Gastrocnemius medialis (tissue), 4 donors: ENCODE measurements at regions not wholly inside any gene's neighbourhood (a gene's known extent, or its start where the extent isn't known, plus 50 kb on each side); places are given as distances from the start of the nearest gene placed in this dataset.
"Not testable (repeated sequence)": the region's sequence is repeated elsewhere in the genome, so short reads cannot be mapped to it uniquely, and the experiment has no call there.

Source experiments
- ATAC-seq, 2 donors: fragments of 150-250 bp; one replicate each; pipeline ENCODE4 v1.9.1; 2016
- DNase-seq, 2 donors: peaks; one replicate each; pipeline ENCODE4 v3.0.0-alpha.2; 2019
- H3K27ac ChIP-seq, 4 donors: fragments of 200-600 bp; sonication (generic); 1 replicate in 1 of 4; 2 replicates in 3 of 4; pipeline ENCODE4 v1.5.1; 2016 to 2018; ENCODE audit warnings: mild to moderate bottlenecking in 2 of 4, moderate library complexity in 1 of 4
- H3K27me3 ChIP-seq, 3 donors: fragments of 200-600 bp; sonication (generic) in 2 of 3; 1 replicate in 1 of 3; 2 replicates in 2 of 3; pipeline versions ENCODE4 v1.5.1 to v1.6.0; 2016 to 2019; ENCODE audit warnings: mild to moderate bottlenecking in 1 of 3, moderate library complexity in 1 of 3
- H3K36me3 ChIP-seq, 2 donors: fragments of 200-600 bp; sonication (generic) in 1 of 2; one replicate each; pipeline ENCODE4 v1.5.1; 2017 to 2018
- H3K4me1 ChIP-seq, 2 donors: fragments of 200-600 bp; sonication (generic) in 1 of 2; one replicate each; pipeline ENCODE4 v1.5.1; 2016 to 2017; ENCODE audit warnings: mild to moderate bottlenecking in 2 of 2
- H3K4me3 ChIP-seq, 4 donors: fragments of 200-600 bp; sonication (generic) in 3 of 4; 1 replicate in 1 of 4; 2 replicates in 3 of 4; pipeline ENCODE4 v1.5.1; 2016 to 2019; ENCODE audit warnings: mild to moderate bottlenecking in 2 of 4
- H3K9me3 ChIP-seq, 3 donors: fragments of 200-600 bp; sonication (generic) in 2 of 3; 1 replicate in 1 of 3; 2 replicates in 2 of 3; pipeline ENCODE4 v1.5.1; 2016 to 2019
- POLR2A ChIP-seq, 2 donors: fragments of 450-650 bp; IDR thresholded peaks; one replicate each; pipeline ENCODE4 v1.6.1; 2017; ENCODE audit warnings: antibody characterized with exemption in 2 of 2, mild to moderate bottlenecking in 2 of 2, moderate library complexity in 2 of 2
- in situ Hi-C, 4 donors: fragments of 200-750 bp; cut with MboI; loops; one replicate each; pipeline versions ENCODE4 v1.15.0 to v1.8.0; 2017; ENCODE audit warnings: low sequenced_read_pairs in 4 of 4
- intact Hi-C: fragments of 100-400 bp; cut with DNase I; formaldehyde crosslinking; loops from one replicate; pipeline ENCODE4 v1.15.1; 2023; ENCODE audit warnings: low total_unique reads
- TF ChIP-seq, protein P1 (sequence below), 5 experiments: fragments of 450-650 bp in 3 of 5; fragments of 200-600 bp in 2 of 5; sonication (generic) in 2 of 5; IDR thresholded peaks in 4 of 5; conservative IDR thresholded peaks in 1 of 5; 1 replicate in 4 of 5; 2 replicates in 1 of 5; pipeline ENCODE4 v1.5.1; 2016 to 2019; ENCODE audit warnings: antibody characterized with exemption in 5 of 5, mild to moderate bottlenecking in 3 of 5, moderate library complexity in 3 of 5

DNA sequence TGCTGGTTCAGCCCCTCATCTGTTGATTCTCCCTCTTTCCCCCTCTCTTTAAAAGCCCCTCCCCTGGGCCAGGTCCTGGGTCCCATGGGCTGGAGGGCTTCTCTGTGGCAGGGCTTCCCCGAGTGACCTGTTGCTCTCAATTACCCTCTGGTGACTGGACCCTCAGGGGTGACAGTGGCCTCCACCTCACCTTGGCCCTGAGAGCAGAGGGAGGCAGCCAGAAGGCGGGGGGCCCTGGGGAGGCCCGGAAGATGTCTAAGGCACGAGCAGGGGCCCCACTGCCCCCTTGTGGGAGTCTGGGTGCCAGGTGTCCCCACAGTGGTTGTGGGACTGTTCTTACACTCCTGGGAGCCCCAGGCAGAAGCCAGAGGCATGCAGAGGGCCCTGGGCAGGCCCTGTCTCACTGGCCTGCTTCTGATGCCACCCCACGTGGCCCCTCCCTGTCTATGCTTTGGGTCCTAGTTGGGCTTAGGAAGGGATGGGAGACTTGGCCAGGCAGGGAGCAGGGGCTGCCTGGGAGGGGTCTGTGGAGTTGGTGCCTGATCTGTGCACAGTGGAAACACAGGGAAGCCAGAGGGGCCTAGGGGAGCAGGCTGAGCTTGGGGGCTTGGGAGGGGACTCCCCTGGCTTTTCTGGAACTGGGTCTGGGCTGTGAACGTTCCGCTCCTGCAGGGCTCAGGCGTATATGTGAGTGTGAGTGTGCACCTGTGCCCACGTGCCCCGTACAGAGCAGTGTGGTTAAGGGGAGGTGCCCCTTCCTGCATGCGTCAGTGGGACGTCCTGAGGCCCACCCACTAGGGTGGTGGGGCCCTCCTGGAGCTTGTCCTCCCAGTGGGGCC, 179.7 kb downstream of the TMEM121 start:
- ATAC-seq, intact Hi-C loops, H3K9me3 ChIP-seq, H3K36me3 ChIP-seq, H3K27ac ChIP-seq, in situ Hi-C loops, H3K4me1 ChIP-seq, DNase-seq, H3K27me3 ChIP-seq, H3K4me3 ChIP-seq: not testable (repeated sequence)

DNA sequence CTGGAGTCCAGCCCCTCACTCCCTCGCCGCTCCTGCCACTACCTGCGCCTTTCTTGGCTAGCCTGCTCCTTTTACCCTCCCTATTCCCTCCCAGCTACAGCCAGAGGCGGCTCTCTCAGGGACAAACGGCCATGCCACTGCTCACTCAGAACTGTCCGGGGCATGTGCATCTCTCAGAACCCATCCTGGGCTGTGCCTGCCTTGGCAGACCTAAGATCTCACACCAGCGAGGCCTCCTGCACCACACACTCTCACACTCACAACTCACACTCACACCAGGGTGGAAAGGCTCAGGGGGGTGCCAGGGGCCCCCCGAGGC, 180.3 kb downstream of the TMEM121 start:
- intact Hi-C loops, H3K27me3 ChIP-seq, H3K36me3 ChIP-seq, H3K27ac ChIP-seq, in situ Hi-C loops, H3K9me3 ChIP-seq, ATAC-seq, H3K4me1 ChIP-seq, H3K4me3 ChIP-seq, DNase-seq: not testable (repeated sequence)

DNA sequence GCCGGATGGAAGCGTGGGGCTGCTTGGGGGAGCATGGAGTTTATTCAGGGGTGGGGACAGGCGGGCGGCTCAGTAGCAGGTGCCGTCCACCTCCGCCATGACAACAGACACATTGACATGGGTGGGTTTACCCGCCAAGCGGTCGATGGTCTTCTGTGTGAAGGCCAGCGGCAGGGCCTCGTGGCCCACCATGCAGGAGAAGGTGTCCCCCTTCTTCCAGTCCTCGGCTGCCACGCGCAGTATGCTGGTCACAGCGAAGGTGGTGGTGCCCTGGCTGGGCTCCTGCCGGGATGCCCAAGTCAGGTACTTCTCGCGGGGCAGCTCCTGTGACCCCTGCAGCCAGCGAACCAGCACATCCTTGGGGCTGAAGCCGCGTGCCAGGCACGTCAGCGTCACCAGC, 180.7 kb downstream of the TMEM121 start:
- intact Hi-C loops, H3K9me3 ChIP-seq, in situ Hi-C loops, H3K36me3 ChIP-seq, H3K27me3 ChIP-seq, H3K4me1 ChIP-seq, DNase-seq, H3K27ac ChIP-seq, H3K4me3 ChIP-seq, ATAC-seq: not testable (repeated sequence)

DNA sequence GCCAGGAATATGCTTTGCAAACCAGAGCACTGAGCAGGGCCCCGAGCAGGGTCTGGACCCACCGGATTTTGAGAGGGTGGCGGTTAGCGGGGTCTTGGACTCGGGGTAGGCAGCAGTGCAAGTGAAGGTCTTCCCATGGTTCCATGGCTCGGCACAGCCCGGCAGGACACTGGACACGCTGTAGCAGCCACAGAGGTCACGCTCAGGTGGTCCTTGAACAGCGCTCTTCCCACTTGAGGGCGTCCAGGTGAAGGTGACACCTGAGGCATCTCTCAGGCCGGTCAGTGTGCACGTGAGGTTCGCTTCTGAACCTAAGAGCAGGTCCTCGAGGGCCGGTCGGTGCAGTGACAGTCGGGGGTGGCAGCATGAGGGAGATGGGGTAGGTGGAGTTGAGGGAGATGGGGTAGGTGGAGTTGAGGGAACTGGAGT, 181.4 kb downstream of the TMEM121 start:
- ATAC-seq, DNase-seq, H3K36me3 ChIP-seq, H3K27me3 ChIP-seq, H3K27ac ChIP-seq, in situ Hi-C loops, intact Hi-C loops, H3K9me3 ChIP-seq, H3K4me3 ChIP-seq, H3K4me1 ChIP-seq: not testable (repeated sequence)

DNA sequence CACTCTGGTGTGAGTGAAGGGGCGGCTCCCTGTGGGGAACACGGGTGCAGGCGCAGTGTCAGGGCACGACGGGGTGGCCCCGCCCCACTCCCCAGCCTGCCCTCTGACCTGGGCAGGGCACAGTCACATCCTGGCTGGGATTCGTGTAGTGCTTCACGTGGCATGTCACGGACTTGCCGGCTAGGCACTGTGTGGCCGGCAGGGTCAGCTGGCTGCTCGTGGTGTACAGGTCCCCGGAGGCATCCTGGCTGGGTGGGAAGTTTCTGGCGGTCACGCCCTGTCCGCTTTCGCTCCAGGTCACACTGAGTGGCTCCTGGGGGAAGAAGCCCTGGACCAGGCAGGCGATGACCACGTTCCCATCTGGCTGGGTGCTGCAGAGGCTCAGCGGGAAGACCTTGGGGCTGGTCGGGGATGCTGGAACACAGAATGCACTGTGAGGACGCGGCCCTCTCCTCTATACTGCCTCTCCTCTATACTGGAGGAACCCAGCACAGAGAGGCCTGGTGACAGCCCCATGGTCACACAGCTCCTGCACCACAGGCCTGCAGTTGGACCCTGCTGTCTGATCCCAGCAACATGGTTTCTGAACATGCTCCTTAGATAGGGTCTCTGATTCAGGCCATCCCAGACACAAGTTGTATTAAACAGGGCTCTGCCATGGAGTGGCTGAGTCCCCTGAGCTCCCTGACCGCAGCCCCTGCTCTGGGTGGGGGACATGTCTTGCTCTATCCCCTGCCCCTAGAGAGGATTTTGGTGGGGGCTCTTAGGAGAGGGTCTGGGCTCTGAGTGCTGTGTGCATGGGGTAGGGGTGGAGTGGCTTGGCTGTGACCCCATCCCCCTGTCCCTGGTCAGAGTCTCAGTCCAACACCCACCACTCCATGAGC, 182.1 kb downstream of the TMEM121 start:
- intact Hi-C loops, H3K27ac ChIP-seq, H3K36me3 ChIP-seq, H3K9me3 ChIP-seq, H3K4me3 ChIP-seq, H3K4me1 ChIP-seq, in situ Hi-C loops, DNase-seq, ATAC-seq, H3K27me3 ChIP-seq: not testable (repeated sequence)

DNA sequence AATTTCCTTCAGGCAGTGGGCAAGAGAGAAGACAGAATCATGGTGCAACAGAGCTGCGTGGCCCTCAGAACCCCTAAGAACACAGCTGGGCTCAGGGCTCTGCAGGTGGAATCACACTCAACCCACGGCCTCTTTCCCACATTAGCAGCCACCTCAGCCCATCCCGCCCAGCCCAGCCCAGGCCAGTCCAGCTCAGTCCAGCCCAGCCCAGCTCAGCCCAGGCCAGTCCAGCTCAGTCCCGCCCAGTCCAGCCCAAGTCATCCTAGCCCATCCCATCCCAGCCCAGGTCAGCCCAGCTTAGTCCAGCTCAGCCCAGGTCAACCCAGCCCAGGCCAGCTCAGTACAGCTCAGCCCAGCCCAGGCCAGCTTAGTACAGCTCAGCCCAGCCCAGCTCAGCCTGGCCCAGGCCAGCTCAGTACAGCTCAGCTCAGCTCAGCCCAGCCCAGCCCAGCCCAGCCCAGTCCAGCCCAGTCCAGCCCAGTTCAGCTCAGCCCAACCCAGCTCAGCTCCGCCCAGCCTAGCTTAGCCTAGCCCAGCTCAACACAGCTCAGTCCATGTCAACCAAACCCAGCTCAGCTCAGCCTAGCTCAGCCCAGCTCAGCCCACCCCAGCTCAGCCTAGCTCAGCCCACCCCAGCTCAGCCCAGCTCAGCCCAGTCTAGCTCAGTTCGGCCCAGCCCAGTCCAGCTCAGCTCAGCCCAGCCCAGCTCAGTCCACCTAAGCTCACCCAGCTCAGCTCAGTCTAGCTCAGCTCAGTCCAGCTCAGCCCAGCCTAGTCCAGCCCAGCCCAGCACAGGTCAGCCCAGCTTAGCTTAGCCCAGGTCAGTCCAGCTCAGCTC, 183.1 kb downstream of the TMEM121 start:
- Histone ChIP-seq H3K27ac (no peak overlapping the region), H3K36me3 (no peaks in the 10 kb centered on the region), H3K4me3 (no peak overlapping the region), H3K9me3 (no peaks in the 10 kb centered on the region), H3K27me3 (no peaks in the 10 kb centered on the region), H3K4me1 (no peaks in the 10 kb centered on the region)
- in situ Hi-C loops, result no loop called here
- no peak for ATAC-seq
- TF ChIP-seq POLR2A (IDR thresholded peaks at IDR 0.05), result no peak
- TF ChIP-seq, protein P1, sequence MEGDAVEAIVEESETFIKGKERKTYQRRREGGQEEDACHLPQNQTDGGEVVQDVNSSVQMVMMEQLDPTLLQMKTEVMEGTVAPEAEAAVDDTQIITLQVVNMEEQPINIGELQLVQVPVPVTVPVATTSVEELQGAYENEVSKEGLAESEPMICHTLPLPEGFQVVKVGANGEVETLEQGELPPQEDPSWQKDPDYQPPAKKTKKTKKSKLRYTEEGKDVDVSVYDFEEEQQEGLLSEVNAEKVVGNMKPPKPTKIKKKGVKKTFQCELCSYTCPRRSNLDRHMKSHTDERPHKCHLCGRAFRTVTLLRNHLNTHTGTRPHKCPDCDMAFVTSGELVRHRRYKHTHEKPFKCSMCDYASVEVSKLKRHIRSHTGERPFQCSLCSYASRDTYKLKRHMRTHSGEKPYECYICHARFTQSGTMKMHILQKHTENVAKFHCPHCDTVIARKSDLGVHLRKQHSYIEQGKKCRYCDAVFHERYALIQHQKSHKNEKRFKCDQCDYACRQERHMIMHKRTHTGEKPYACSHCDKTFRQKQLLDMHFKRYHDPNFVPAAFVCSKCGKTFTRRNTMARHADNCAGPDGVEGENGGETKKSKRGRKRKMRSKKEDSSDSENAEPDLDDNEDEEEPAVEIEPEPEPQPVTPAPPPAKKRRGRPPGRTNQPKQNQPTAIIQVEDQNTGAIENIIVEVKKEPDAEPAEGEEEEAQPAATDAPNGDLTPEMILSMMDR (IDR thresholded peaks at IDR 0.05 in 4 of 5, conservative IDR thresholded peaks at IDR 0.05 in 1 of 5), result no peak
- intact Hi-C loops, result no loop called here
- DNase-seq, result no peak
